BLaER1 treated with 17β-estradiol and CSF1 and Interleukin-3, amounts not matched to agents 10 nM and 100 nM (cell line): ENCODE measurements at regions not wholly inside any gene's neighbourhood (a gene's known extent, or its start where the extent isn't known, plus 50 kb on each side); places are given as distances from the start of the nearest gene placed in this dataset.

Experiments
- H3K27ac ChIP-seq, 11 experiments: shearing (Covaris generic); formaldehyde crosslinking; 2 replicates each; pipeline ENCODE4 v1.8.1; 2022
- H3K27me3 ChIP-seq, 11 experiments: shearing (Covaris generic); formaldehyde crosslinking; 2 replicates each; pipeline ENCODE4 v1.8.1; 2022
- H3K36me3 ChIP-seq, 11 experiments: shearing (Covaris generic); formaldehyde crosslinking; 2 replicates each; pipeline ENCODE4 v1.8.1; 2022
- H3K4me1 ChIP-seq, 10 experiments: shearing (Covaris generic); formaldehyde crosslinking; 2 replicates each; pipeline ENCODE4 v1.8.1; 2022
- H3K4me2 ChIP-seq, 11 experiments: shearing (Covaris generic); formaldehyde crosslinking; 2 replicates each; pipeline ENCODE4 v1.8.1; 2022
- H3K4me3 ChIP-seq, 10 experiments: shearing (Covaris generic); formaldehyde crosslinking; 2 replicates each; pipeline ENCODE4 v1.8.1; 2022
- H3K9ac ChIP-seq, 11 experiments: shearing (Covaris generic); formaldehyde crosslinking; 2 replicates each; pipeline ENCODE4 v1.8.1; 2022
- H3K9me3 ChIP-seq, 11 experiments: shearing (Covaris generic); formaldehyde crosslinking; replicated peaks in 1 of 11; 2 replicates each; pipeline ENCODE4 v1.8.1; 2022
- H4K20me1 ChIP-seq, 11 experiments: shearing (Covaris generic); formaldehyde crosslinking; 2 replicates each; pipeline ENCODE4 v1.8.1; 2022
- Cebpa-rat ChIP-seq, 11 experiments: shearing (Covaris generic); IDR thresholded peaks; 2 replicates each; pipeline ENCODE4 v1.8.1; 2022

DNA sequence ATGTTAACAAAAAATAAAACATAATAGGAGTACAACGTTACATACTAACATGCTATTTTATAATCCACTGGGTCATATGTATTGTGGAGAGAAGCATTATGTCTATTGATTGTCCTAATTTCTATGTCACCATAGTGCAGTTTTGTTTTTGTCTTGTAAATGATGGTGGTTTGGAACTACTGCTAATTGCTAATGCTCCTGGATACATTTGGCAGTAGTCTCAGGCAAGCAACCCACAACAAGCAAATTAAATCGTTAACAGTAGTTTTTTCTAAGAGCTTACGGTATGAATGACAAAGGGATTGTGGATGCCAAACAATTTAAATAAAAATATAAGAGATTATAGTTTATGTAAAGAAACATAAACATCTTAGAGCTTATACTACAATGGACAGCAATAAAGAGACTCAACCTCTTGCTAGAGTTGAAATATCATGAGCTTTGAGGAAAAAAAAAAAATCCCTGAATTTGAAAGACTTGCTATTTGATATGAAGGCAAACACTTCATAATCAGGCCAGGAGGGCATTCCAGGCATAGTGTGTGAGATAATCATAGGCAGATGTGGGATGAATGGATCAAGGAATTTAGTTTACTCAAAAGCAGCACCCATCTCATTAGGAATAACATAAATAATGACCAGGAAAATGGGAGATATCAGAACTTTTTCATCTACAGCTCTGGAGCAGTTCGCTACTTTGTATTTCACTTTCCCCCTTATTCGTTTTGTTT, 181.3 kb downstream of the CCDC59 start:
- H3K27me3 ChIP-seq: no peaks in the 10 kb centered on the region
- H3K27ac ChIP-seq: no peak overlapping the region
- no peaks in the 10 kb centered on the region for H4K20me1 ChIP-seq
- H3K4me1 ChIP-seq: no peaks in the 10 kb centered on the region
- H3K36me3 ChIP-seq: no peaks in the 10 kb centered on the region
- H3K4me3 ChIP-seq: no peak overlapping the region
- no peak for TF ChIP-seq Cebpa-rat (IDR thresholded peaks at IDR 0.05)
- no peak overlapping the region for H3K9ac ChIP-seq
- no peaks in the 10 kb centered on the region for H3K9me3 ChIP-seq
- no peak overlapping the region for H3K4me2 ChIP-seq

GRCh38 chr12:82176026-82176425, 182.2 kb downstream of the CCDC59 start:
- H3K27ac ChIP-seq: no peak overlapping the region
- no peak overlapping the region for H3K9ac ChIP-seq
- H3K27me3 ChIP-seq: no peaks in the 10 kb centered on the region
- H3K36me3 ChIP-seq: no peaks in the 10 kb centered on the region
- no peak overlapping the region for H3K4me2 ChIP-seq
- no peaks in the 10 kb centered on the region for H3K9me3 ChIP-seq
- H4K20me1 ChIP-seq: no peaks in the 10 kb centered on the region
- H3K4me3 ChIP-seq: no peak overlapping the region
- no peak for TF ChIP-seq Cebpa-rat (IDR thresholded peaks at IDR 0.05)
- no peaks in the 10 kb centered on the region for H3K4me1 ChIP-seq

- no peaks in the 10 kb centered on the region for H3K4me1 ChIP-seq
- H4K20me1 ChIP-seq: no peaks in the 10 kb centered on the region
- no peaks in the 10 kb centered on the region for H3K36me3 ChIP-seq
- no peak overlapping the region for H3K27ac ChIP-seq
- no peaks in the 10 kb centered on the region for H3K9me3 ChIP-seq
- no peak overlapping the region for H3K4me3 ChIP-seq
- no peak overlapping the region for H3K9ac ChIP-seq
- no peaks in the 10 kb centered on the region for H3K27me3 ChIP-seq
- H3K4me2 ChIP-seq: no peak overlapping the region
- no peak for TF ChIP-seq Cebpa-rat (IDR thresholded peaks at IDR 0.05)
Measured at GRCh38 chr12:82174936-82175335, 183.3 kb downstream of the CCDC59 start.

DNA sequence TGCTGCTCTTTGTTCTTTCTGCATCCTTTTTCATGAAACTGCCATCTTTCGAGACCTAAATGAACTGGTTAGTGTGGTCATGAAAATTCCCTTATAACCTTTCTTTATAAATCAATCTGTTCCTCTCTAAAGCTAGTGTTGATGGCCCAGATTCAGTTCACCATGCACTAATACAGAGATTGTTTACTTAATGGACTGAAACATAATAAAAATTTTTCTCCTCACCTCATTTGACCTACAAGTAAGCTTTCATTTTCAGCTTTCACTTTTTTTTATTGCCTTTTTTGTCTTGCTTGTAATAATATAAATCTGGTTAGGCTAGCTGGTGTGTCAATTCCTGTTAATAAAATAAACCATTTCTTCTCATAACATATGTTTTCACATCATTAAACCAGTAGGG, 183.8 kb downstream of the CCDC59 start:
- Histone ChIP-seq H3K4me1 (no peaks in the 10 kb centered on the region), H3K36me3 (no peaks in the 10 kb centered on the region), H3K4me3 (no peak overlapping the region), H4K20me1 (no peaks in the 10 kb centered on the region), H3K9me3 (no peaks in the 10 kb centered on the region), H3K27me3 (no peaks in the 10 kb centered on the region), H3K27ac (no peak overlapping the region), H3K4me2 (no peak overlapping the region), H3K9ac (no peak overlapping the region)
- no peak for TF ChIP-seq Cebpa-rat (IDR thresholded peaks at IDR 0.05)

DNA sequence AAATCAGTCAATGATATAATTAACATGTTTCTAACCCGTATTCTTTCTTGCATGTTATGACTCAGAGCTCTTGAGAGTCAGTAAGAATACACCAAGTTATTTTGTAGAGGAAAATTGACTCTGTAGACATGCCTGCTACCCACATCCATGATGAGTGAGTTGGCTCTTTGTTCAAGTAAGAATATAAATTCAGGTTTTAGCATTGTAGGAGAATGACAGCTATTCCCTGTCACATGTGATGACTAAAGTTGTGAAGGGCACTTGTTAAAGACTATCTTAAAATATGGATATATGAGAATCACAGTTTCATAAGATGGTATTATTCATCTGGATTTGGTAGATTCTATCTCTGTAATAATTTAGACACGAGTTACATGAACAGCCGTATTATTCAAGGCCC, 209.1 kb downstream of the CCDC59 start:
- Histone ChIP-seq H3K4me1 (no peaks in the 10 kb centered on the region), H3K36me3 (no peaks in the 10 kb centered on the region), H3K9me3 (no peaks in the 10 kb centered on the region), H3K27me3 (no peaks in the 10 kb centered on the region), H3K27ac (no peak overlapping the region), H3K9ac (no peak overlapping the region), H3K4me3 (no peak overlapping the region), H3K4me2 (no peak overlapping the region), H4K20me1 (no peaks in the 10 kb centered on the region)
- TF ChIP-seq Cebpa-rat (IDR thresholded peaks at IDR 0.05): no peak

GRCh38 chr12:82146740-82147139, 211.4 kb downstream of the CCDC59 start:
- Histone ChIP-seq H3K9me3 (no peaks in the 10 kb centered on the region), H4K20me1 (no peaks in the 10 kb centered on the region), H3K27me3 (no peaks in the 10 kb centered on the region), H3K9ac (no peak overlapping the region), H3K27ac (no peak overlapping the region), H3K36me3 (no peaks in the 10 kb centered on the region), H3K4me2 (no peak overlapping the region), H3K4me1 (no peaks in the 10 kb centered on the region), H3K4me3 (no peak overlapping the region)
- TF ChIP-seq Cebpa-rat (IDR thresholded peaks at IDR 0.05): no peak

DNA sequence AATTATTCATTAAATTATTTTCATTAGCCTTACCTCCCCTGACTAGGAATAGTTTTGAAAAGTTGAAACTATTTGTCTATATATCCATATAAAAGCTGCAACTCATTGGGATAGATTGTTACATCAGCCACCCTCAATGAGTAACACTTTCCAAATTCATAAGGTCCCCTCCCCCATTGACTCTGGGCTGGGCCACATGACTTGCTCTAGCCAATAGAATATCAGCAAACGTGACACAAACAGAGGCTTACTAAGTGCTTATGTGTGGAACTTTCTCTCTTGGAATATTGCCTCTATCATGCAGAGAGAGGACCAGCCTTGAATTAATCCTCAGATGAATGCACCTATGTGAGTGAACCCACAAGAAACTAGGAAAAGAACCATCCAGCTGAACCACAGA, 213.7 kb downstream of the CCDC59 start:
- H4K20me1 ChIP-seq: no peaks in the 10 kb centered on the region
- H3K36me3 ChIP-seq: no peaks in the 10 kb centered on the region
- H3K9me3 ChIP-seq: no peaks in the 10 kb centered on the region
- no peak overlapping the region for H3K4me3 ChIP-seq
- H3K27me3 ChIP-seq: no peaks in the 10 kb centered on the region
- no peaks in the 10 kb centered on the region for H3K4me1 ChIP-seq
- no peak overlapping the region for H3K9ac ChIP-seq
- TF ChIP-seq Cebpa-rat (IDR thresholded peaks at IDR 0.05): no peak
- no peak overlapping the region for H3K27ac ChIP-seq
- no peak overlapping the region for H3K4me2 ChIP-seq

DNA sequence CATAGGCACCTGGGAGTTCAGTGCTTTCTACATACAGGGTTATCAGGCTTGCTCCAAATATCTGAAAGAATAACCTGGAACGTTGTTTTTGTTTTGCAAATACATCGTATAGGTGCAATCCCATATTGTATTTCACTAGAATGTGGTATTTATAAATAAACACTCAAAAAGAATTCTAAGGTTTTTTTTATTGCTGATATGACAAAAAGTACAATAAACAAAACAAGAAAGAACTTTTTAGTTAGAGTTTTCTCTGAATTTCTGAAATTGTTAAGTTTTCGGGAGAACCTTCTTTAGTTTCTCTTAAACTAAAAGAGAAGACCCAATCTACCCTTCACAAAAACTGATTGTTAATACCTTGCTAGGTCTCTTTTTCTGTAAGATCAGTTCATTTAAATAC, 225.8 kb downstream of the CCDC59 start:
- Histone ChIP-seq H3K4me3 (no peak overlapping the region), H3K9ac (no peak overlapping the region), H3K4me2 (no peak overlapping the region), H3K4me1 (peaks cover 0 to 16% (median 0%) of the 10 kb centered on the region in 10 experiments; a peak in 2 of 20 replicates), H3K36me3 (no peaks in the 10 kb centered on the region), H3K27me3 (no peaks in the 10 kb centered on the region), H3K27ac (no peak overlapping the region), H4K20me1 (no peaks in the 10 kb centered on the region), H3K9me3 (peaks cover 0 to 12% (median 0%) of the 10 kb centered on the region in 11 experiments; a peak in 2 of 22 replicates)
- TF ChIP-seq Cebpa-rat (IDR thresholded peaks at IDR 0.05): no peak

GRCh38 chr12:82130762-82131161, 227.4 kb downstream of the CCDC59 start:
- Histone ChIP-seq H3K9me3 (no peaks in the 10 kb centered on the region), H4K20me1 (no peaks in the 10 kb centered on the region), H3K27me3 (no peaks in the 10 kb centered on the region), H3K4me3 (no peak overlapping the region), H3K27ac (peak overlapping the region in 4 of 11 experiments; percentile 10 to 48 (median 38); a peak in 4 of 22 replicates), H3K4me2 (peak overlapping the region in 2 of 11 experiments; percentile 33 to 46; a peak in 2 of 22 replicates), H3K36me3 (no peaks in the 10 kb centered on the region), H3K9ac (no peak overlapping the region), H3K4me1 (peaks cover 0 to 24% (median 0%) of the 10 kb centered on the region in 10 experiments; a peak in 2 of 20 replicates)
- no peak for TF ChIP-seq Cebpa-rat (IDR thresholded peaks at IDR 0.05)

- Histone ChIP-seq H3K27me3 (no peaks in the 10 kb centered on the region), H3K4me1 (peaks cover 0 to 17% (median 0%) of the 10 kb centered on the region in 10 experiments; a peak in 2 of 20 replicates), H3K4me2 (peak overlapping the region in 2 of 11 experiments; percentile 2 to 23; a peak in 1 of 22 replicates), H3K27ac (no peak overlapping the region), H3K9me3 (0 out of 22 replicates have a peak, but pooled peaks cover 0 to 4% (median 0%) of the 10 kb centered on the region in 11 experiments), H3K9ac (no peak overlapping the region), H3K36me3 (no peaks in the 10 kb centered on the region), H3K4me3 (no peak overlapping the region), H4K20me1 (no peaks in the 10 kb centered on the region)
- TF ChIP-seq Cebpa-rat (IDR thresholded peaks at IDR 0.05): no peak
Measured at GRCh38 chr12:82124711-82125380, 233.3 kb downstream of the CCDC59 start.
